ENCODE measurements at regions not wholly inside any gene's neighbourhood (a gene's known extent, or its start where the extent isn't known, plus 50 kb on each side); places are given as distances from the start of the nearest gene placed in this dataset.
"Not testable (repeated sequence)": the region's sequence is repeated elsewhere in the genome, so short reads cannot be mapped to it uniquely, and the experiment has no call there.

DNA sequence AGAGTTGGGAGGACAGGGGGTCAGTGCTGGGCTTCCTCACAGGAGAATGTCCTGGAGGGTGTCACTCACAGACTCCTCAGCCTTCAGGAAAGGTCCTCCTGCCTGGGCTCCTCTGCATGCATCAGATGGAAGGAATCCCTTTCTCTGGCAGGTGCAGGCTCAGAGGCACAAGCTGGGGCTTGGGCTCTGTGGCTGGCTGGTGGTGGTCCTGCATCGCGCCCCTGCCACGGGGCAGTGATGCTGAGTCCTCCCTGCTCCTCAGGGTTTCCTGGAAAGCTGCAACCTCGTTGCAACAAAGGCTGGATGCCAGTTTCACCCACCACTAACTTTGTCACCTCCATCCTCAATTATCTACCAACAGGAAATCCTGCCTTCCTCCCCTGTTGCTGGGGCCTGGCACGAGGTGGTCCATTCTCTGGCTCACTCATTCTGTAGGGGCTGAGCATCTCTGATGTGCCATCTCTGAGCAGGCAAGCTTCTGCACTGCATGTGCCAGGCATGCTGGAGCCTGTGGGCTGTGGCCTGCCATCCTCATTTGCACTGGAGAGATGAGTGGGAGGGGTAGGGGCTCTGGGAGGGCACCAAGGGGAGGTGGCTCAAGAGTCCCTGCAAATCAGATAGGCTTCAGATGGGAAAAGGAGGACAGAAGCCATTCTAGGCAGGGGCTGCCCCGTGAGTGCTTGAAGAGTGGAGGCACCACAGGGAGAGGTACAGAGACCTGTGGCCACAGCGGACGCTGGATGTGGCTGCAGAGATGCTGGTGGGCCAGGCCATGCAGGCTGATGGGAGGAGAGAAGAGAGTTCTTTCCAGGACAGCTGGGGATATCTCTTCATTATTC, 272.6 kb upstream of the HS6ST1 start:
- no peaks in the 10 kb centered on the region for H3K9me3 Mint-ChIP-seq (ENCODE audit: low read depth)
- H3K36me3 Mint-ChIP-seq: no peaks in the 10 kb centered on the region
- H3K27me3 Mint-ChIP-seq: peaks cover 2% of the 10 kb centered on the region
- no peaks in the 10 kb centered on the region for H3K4me1 Mint-ChIP-seq (ENCODE audit: low read depth)
- no peak overlapping the region for H3K4me3 Mint-ChIP-seq
- no peak overlapping the region for H3K27ac Mint-ChIP-seq

- Mint-ChIP-seq H3K4me3 (no peak overlapping the region), H3K27ac (no peak overlapping the region), H3K36me3 (no peaks in the 10 kb centered on the region), H3K4me1 (ENCODE audit: low read depth) (no peaks in the 10 kb centered on the region), H3K27me3 (no peaks in the 10 kb centered on the region), H3K9me3 (ENCODE audit: low read depth) (no peaks in the 10 kb centered on the region)
Measured at GRCh38 chr2:128591861-128592822, 273.5 kb upstream of the HS6ST1 start.

- no peaks in the 10 kb centered on the region for H3K36me3 Mint-ChIP-seq
- H3K9me3 Mint-ChIP-seq (ENCODE audit: low read depth): no peaks in the 10 kb centered on the region
- no peak overlapping the region for H3K4me3 Mint-ChIP-seq
- H3K27ac Mint-ChIP-seq: no peak overlapping the region
- H3K27me3 Mint-ChIP-seq: no peaks in the 10 kb centered on the region
- H3K4me1 Mint-ChIP-seq (ENCODE audit: low read depth): no peaks in the 10 kb centered on the region
Measured at GRCh38 chr2:128593518-128593878, 274.8 kb upstream of the HS6ST1 start.

- Mint-ChIP-seq H3K4me3 (no peak overlapping the region), H3K36me3 (no peaks in the 10 kb centered on the region), H3K9me3 (ENCODE audit: low read depth) (no peaks in the 10 kb centered on the region)
Measured at GRCh38 chr2:128593879-128594650, 275.4 kb upstream of the HS6ST1 start.

GRCh38 chr2:128594651-128594910, 275.9 kb upstream of the HS6ST1 start:
- no peak overlapping the region for H3K27ac Mint-ChIP-seq
- H3K4me3 Mint-ChIP-seq: no peak overlapping the region
- no peaks in the 10 kb centered on the region for H3K27me3 Mint-ChIP-seq
- no peaks in the 10 kb centered on the region for H3K4me1 Mint-ChIP-seq (ENCODE audit: low read depth)
- no peaks in the 10 kb centered on the region for H3K9me3 Mint-ChIP-seq (ENCODE audit: low read depth)
- no peaks in the 10 kb centered on the region for H3K36me3 Mint-ChIP-seq

More at GRCh38 chr2:128593879-128594650, 275.4 kb upstream of the HS6ST1 start:
- no peaks in the 10 kb centered on the region for H3K27me3 Mint-ChIP-seq
- no peaks in the 10 kb centered on the region for H3K4me1 Mint-ChIP-seq (ENCODE audit: low read depth)
- no peak overlapping the region for H3K27ac Mint-ChIP-seq

DNA sequence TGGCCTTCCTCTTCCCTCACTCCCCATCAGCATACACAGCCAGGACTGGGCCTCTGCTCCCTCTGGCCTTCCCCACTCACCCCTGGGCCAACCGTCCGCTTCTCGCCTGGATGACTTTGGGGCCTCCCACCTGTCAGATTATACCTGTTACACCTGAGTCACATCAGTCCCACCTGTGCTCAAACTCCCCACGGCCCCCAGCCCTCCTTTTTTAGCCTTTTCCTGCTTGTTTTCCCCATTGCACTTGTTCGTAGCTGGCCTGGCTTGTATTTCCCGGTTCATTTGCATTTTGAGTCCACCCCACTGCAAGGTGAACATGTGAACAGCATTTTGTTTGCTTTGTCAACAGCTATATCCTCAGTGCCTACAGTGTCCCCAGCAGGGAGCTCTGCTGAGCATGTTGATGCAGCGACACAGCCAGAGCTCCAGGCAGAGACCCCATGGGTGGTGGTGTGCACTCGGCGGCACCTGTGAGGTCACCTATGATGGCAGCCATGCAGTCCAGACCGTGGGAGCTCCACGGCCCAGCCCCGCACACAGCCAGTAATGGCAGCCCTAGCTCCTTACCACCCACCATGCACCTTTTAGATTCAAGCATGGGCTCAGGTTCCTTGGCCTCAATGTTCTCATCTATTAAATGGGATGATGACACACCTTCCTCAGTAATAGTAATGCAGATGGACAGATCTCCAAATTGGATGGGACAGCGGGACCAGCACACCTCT, 276.4 kb upstream of the HS6ST1 start:
- Mint-ChIP-seq H3K27ac (no peak overlapping the region), H3K4me3 (no peak overlapping the region), H3K36me3 (no peaks in the 10 kb centered on the region), H3K4me1 (ENCODE audit: low read depth) (no peaks in the 10 kb centered on the region), H3K27me3 (no peaks in the 10 kb centered on the region), H3K9me3 (ENCODE audit: low read depth) (no peaks in the 10 kb centered on the region)

GRCh38 chr2:128595763-128596395, 277.2 kb upstream of the HS6ST1 start:
- H3K27me3 Mint-ChIP-seq: no peaks in the 10 kb centered on the region

GRCh38 chr2:128596396-128597120, 277.9 kb upstream of the HS6ST1 start:
- no peak overlapping the region for H3K4me3 Mint-ChIP-seq
- H3K27me3 Mint-ChIP-seq: no peaks in the 10 kb centered on the region
- no peaks in the 10 kb centered on the region for H3K36me3 Mint-ChIP-seq
- H3K9me3 Mint-ChIP-seq (ENCODE audit: low read depth): no peaks in the 10 kb centered on the region
- no peak overlapping the region for H3K27ac Mint-ChIP-seq
- H3K4me1 Mint-ChIP-seq (ENCODE audit: low read depth): no peaks in the 10 kb centered on the region

More at GRCh38 chr2:128595763-128596395, 277.2 kb upstream of the HS6ST1 start:
- H3K4me1 Mint-ChIP-seq (ENCODE audit: low read depth): no peaks in the 10 kb centered on the region
- no peak overlapping the region for H3K27ac Mint-ChIP-seq
- H3K9me3 Mint-ChIP-seq (ENCODE audit: low read depth): no peaks in the 10 kb centered on the region
- H3K36me3 Mint-ChIP-seq: no peaks in the 10 kb centered on the region
- no peak overlapping the region for H3K4me3 Mint-ChIP-seq

DNA sequence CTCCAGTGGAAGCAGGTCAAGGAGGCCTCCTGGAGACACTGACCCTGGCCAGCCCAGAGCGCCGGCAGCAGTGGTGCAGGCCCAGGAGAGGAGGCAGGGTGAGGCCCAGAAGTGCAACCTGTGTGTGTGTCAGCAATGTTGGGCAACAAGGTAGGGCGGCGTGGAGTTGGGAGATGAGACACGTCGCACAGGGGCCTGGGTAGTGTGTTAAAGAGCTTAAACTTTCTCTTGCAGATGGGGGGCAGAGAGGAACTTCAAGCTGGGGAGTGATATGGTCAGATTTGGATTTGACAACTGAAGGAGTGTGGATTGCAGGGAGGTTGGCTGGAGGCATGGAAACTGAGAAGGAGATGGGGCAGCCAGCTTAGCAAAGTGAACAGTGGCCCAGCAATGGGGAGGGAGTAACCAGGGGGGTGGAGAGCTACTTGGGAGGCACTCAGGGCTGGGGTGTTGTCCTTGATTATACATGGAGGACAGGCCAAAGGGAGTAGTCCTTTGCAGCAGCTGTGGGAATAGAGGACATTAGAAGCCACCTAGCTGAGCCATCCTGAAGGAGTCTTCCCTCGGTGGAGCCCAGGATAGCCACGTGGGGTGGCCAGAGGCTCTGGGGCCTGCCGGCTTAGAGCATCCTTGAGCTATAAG, 278.6 kb upstream of the HS6ST1 start:
- H3K4me1 Mint-ChIP-seq (ENCODE audit: low read depth): no peaks in the 10 kb centered on the region
- no peak overlapping the region for H3K4me3 Mint-ChIP-seq
- no peaks in the 10 kb centered on the region for H3K9me3 Mint-ChIP-seq (ENCODE audit: low read depth)
- no peak overlapping the region for H3K27ac Mint-ChIP-seq
- H3K27me3 Mint-ChIP-seq: no peaks in the 10 kb centered on the region
- no peaks in the 10 kb centered on the region for H3K36me3 Mint-ChIP-seq

GRCh38 chr2:128598260-128598659, 279.6 kb upstream of the HS6ST1 start:
- not testable (repeated sequence) for H3K27me3 Mint-ChIP-seq; H3K4me1 Mint-ChIP-seq (ENCODE audit: low read depth); H3K9me3 Mint-ChIP-seq (ENCODE audit: low read depth); H3K4me3 Mint-ChIP-seq; H3K36me3 Mint-ChIP-seq; H3K27ac Mint-ChIP-seq

DNA sequence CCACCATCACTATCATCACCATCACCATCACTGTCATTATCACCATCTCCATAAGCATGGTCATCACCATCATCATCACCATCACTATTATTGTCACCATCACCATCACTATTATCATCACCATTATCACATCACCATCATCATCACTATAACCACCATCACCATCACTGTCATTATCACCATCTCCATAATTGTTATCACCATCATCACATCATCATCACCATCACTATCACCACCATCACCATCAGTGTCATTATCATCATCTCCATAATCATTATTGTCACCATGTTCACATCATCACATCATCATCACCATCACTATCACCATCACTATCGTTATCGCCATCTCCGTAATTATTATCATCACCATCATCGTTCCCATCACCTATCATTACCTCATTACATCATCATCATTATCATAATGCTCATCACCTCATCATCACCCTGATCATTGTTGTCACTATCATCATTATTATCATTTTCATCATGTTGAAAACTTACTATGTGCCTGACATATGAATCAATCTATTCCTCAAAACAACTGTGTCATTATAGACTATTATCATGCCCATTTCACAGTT, 280.3 kb upstream of the HS6ST1 start:
- H3K9me3 Mint-ChIP-seq (ENCODE audit: low read depth): no peaks in the 10 kb centered on the region
- H3K36me3 Mint-ChIP-seq: no peaks in the 10 kb centered on the region
- no peaks in the 10 kb centered on the region for H3K27me3 Mint-ChIP-seq
- no peak overlapping the region for H3K27ac Mint-ChIP-seq
- H3K4me3 Mint-ChIP-seq: no peak overlapping the region
- H3K4me1 Mint-ChIP-seq (ENCODE audit: low read depth): no peaks in the 10 kb centered on the region

DNA sequence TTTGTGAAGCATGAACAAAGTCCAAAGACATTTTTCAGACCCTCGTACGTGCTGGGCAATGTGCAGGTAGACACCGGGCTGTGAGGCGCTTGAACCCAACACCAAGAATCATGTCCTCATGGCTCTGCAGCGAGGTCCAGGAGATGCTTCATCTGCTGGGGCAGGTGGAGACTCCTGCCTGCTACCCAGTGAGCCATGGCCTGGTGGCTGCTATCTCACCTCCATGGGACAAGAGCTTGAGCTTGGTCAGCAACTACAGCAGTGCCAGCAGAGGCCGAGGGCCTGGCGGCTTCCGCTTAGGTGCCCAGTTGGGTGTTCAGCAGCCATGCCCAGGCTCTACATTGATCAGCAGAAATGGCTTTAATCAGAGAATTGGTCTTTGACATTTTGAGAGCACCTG, 281.0 kb upstream of the HS6ST1 start:
- H3K9me3 Mint-ChIP-seq (ENCODE audit: low read depth): no peaks in the 10 kb centered on the region
- H3K27ac Mint-ChIP-seq: no peak overlapping the region
- no peaks in the 10 kb centered on the region for H3K36me3 Mint-ChIP-seq
- no peak overlapping the region for H3K4me3 Mint-ChIP-seq
- no peaks in the 10 kb centered on the region for H3K27me3 Mint-ChIP-seq
- no peaks in the 10 kb centered on the region for H3K4me1 Mint-ChIP-seq (ENCODE audit: low read depth)
